ENCODE measurements at regions not wholly inside any gene's neighbourhood (a gene's known extent, or its start where the extent isn't known, plus 50 kb on each side); places are given as distances from the start of the nearest gene placed in this dataset.

DNA sequence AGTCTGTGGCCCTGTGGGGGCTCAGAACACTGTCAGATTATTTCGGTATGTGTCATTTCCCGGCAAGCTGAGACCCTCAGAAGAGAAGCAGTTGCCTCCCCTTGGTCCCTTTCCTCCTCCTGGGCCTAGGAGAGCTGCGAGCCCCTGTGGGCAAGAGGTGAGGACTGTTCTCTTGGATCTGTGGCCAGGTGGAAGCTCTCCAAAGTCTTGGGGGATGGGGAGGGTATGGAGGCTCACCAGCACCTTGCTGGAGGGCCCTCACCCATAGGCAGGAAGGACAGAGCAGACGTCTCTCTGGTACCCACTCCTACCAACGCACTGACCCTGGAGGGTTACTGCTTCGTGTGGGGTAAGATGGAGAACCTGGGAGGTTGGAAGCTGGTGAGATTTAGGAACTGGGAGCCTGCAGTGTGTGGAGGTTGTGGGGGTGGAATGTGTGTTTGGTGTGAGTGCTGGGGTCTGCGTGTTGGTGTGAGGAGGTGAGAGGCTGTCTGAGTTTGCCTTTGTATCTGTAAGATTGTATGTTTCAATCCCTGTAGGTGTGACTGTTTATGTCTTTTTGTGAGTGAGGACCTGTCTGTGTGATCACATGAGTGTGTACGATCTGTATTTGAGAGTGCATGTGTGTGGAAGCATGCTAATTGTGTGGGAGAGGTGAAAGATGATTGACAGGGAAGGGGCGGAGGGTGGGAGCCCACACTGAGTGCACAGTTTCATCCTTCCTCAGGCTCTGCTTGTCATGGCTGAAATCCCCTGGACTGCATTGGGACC, 52.4 kb upstream of the PSD2 start:
- no peak overlapping the region for H3K9ac ChIP-seq (ENCODE audit: low read depth in 1 of 2, low read length in 2 of 2)
- H3K9me3 ChIP-seq (ENCODE audit: control insufficient read depth in 1 of 2, low read length in 2 of 2) = no peaks in the 10 kb centered on the region
- H3K27me3 ChIP-seq (ENCODE audit: control insufficient read depth in 1 of 2, insufficient read depth in 2 of 2, low read length in 2 of 2) = peaks cover 19 to 33% of the 10 kb centered on the region in 2 donors
- no peaks in the 10 kb centered on the region for H3K36me3 ChIP-seq (ENCODE audit: control insufficient read depth in 1 of 2, insufficient read depth in 2 of 2, low read length in 2 of 2)
- H3K4me3 ChIP-seq (ENCODE audit: low read depth in 1 of 2, low read length in 2 of 2) = no peak overlapping the region
- peaks cover 21 to 30% of the 10 kb centered on the region in 2 donors for H3K4me1 ChIP-seq (ENCODE audit: control insufficient read depth in 1 of 2, insufficient read depth in 2 of 2, low read length in 2 of 2)
- H3K27ac ChIP-seq (ENCODE audit: low read depth, low read length) = no peak overlapping the region

DNA sequence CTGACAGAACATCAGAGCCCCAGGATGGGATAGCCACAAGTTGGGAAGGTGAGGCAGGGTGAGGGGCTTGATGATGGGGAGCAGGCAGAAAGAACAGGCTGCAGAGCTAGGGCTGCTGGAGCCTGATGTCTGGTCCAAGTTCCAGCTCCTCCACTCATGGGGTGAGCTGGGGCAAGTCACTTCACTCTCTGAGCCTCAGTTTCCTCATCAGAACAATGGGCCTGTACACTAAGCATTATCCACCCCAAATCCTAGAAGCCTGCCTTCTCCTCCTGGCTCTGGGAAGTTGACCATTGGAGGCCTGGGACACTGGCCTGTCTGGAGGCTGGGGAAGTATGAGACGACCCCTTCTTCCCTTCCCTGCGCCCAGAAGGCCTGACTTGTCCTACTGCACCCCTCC, 51.8 kb upstream of the PSD2 start:
- Histone ChIP-seq H3K4me1 (ENCODE audit: control insufficient read depth in 1 of 2, insufficient read depth in 2 of 2, low read length in 2 of 2) (peaks cover 22 to 31% of the 10 kb centered on the region in 2 donors), H3K4me3 (ENCODE audit: low read depth in 1 of 2, low read length in 2 of 2) (no peak overlapping the region), H3K9me3 (ENCODE audit: control insufficient read depth in 1 of 2, low read length in 2 of 2) (no peaks in the 10 kb centered on the region), H3K27ac (ENCODE audit: low read depth, low read length) (no peak overlapping the region), H3K36me3 (ENCODE audit: control insufficient read depth in 1 of 2, insufficient read depth in 2 of 2, low read length in 2 of 2) (no peaks in the 10 kb centered on the region), H3K9ac (ENCODE audit: low read depth in 1 of 2, low read length in 2 of 2) (no peak overlapping the region), H3K27me3 (ENCODE audit: control insufficient read depth in 1 of 2, insufficient read depth in 2 of 2, low read length in 2 of 2) (peaks cover 24 to 38% of the 10 kb centered on the region in 2 donors)

GRCh38 chr5:139744471-139745131, 51.0 kb upstream of the PSD2 start:
- Histone ChIP-seq H3K27ac (ENCODE audit: low read depth, low read length) (no peak overlapping the region), H3K27me3 (ENCODE audit: control insufficient read depth in 1 of 2, insufficient read depth in 2 of 2, low read length in 2 of 2) (peaks cover 24 to 43% of the 10 kb centered on the region in 2 donors), H3K9me3 (ENCODE audit: control insufficient read depth in 1 of 2, low read length in 2 of 2) (no peaks in the 10 kb centered on the region), H3K4me3 (ENCODE audit: low read depth in 1 of 2, low read length in 2 of 2) (no peak overlapping the region), H3K36me3 (ENCODE audit: control insufficient read depth in 1 of 2, insufficient read depth in 2 of 2, low read length in 2 of 2) (no peaks in the 10 kb centered on the region), H3K9ac (ENCODE audit: low read depth in 1 of 2, low read length in 2 of 2) (no peak overlapping the region), H3K4me1 (ENCODE audit: control insufficient read depth in 1 of 2, insufficient read depth in 2 of 2, low read length in 2 of 2) (peaks cover 22 to 28% of the 10 kb centered on the region in 2 donors)

DNA sequence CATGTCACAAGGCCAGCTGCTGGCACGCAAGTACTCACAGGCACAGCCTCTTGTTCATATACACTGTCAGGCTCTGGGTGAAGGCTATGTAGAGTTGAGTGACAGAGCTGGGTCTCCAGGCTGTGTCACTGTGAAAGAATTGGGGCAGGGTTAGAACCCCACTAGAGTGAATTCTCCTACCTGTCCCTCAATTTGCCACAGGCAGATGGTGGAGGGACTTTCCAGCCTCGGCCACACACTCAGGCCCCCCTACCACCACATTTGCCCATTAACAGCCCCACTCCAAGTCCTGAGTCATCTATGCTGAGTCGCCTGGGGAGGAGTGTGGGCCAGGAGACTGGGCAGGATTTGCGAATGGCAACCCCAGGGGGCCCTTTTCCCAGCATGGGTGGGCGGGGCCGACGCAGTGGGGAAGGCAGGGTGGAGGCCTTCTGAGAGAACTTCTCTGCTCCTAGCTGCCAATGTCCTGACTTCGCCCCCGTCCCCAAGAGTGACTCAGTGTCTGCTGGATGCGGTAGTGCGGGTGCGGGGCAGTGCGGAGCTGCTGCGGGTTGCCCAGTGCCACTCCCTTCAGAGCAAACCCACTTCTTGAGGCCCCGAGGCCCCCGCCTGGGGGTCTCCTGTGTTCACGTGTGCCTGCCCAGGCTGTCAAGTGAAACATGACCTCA, 50.3 kb upstream of the PSD2 start:
- H3K9ac ChIP-seq (ENCODE audit: low read depth in 1 of 2, low read length in 2 of 2) = no peak overlapping the region
- H3K4me3 ChIP-seq (ENCODE audit: low read depth in 1 of 2, low read length in 2 of 2) = no peak overlapping the region
- peaks cover 24 to 43% of the 10 kb centered on the region in 2 donors for H3K27me3 ChIP-seq (ENCODE audit: control insufficient read depth in 1 of 2, insufficient read depth in 2 of 2, low read length in 2 of 2)
- no peak overlapping the region for H3K27ac ChIP-seq (ENCODE audit: low read depth, low read length)
- H3K9me3 ChIP-seq (ENCODE audit: control insufficient read depth in 1 of 2, low read length in 2 of 2) = no peaks in the 10 kb centered on the region
- H3K36me3 ChIP-seq (ENCODE audit: control insufficient read depth in 1 of 2, insufficient read depth in 2 of 2, low read length in 2 of 2) = no peaks in the 10 kb centered on the region
- peaks cover 22 to 28% of the 10 kb centered on the region in 2 donors for H3K4me1 ChIP-seq (ENCODE audit: control insufficient read depth in 1 of 2, insufficient read depth in 2 of 2, low read length in 2 of 2)

DNA sequence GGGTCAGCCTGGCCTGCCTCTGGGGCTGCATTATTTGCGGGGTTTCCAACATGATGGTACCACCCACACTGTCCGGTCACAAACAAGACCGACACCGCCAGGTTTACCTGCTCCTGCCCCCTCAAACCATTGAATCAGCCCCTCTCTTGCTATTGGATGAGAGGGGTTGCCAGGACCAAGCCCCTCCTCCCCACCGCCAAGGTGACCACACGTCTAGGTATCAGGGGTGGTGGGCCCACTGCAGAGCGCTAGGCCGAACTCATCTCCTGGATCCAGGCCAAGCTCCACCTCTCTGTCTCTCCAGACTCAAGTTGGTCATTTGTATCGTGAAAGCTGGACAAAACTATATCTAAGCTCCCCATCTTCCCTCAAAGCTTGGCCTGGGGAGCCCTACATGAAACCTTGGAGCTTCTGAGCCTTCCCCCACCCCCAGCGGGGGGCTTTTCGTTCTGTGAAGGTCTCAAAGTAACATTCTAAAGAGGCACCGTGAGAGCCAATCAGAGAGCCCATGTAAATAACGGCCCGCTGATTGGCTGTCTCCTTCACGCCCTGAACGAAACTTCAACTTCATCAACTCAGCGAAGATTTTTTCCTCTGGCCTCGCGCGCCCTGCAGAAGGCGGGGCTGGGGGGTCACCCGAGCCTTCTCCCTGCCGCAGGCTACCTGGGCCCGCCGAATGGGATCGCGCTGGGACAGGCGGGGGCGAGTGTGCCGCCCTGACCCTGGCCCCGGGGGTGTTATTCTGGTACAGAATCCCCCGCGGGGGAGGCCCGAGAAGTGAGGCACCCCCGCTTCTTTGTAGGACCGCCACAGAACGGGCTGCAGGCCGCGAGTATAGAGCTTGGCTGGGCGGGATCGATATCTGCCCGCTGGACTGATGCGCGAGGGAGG, 49.6 kb upstream of the PSD2 start:
- Histone ChIP-seq H3K9ac (ENCODE audit: low read depth in 1 of 2, low read length in 2 of 2) (no peak overlapping the region), H3K27ac (ENCODE audit: low read depth, low read length) (no peak overlapping the region), H3K9me3 (ENCODE audit: control insufficient read depth in 1 of 2, low read length in 2 of 2) (no peaks in the 10 kb centered on the region), H3K4me3 (ENCODE audit: low read depth in 1 of 2, low read length in 2 of 2) (peak overlapping the region; percentile 60 to 65), H3K4me1 (ENCODE audit: control insufficient read depth in 1 of 2, insufficient read depth in 2 of 2, low read length in 2 of 2) (peaks cover 22 to 28% of the 10 kb centered on the region in 2 donors), H3K27me3 (ENCODE audit: control insufficient read depth in 1 of 2, insufficient read depth in 2 of 2, low read length in 2 of 2) (peaks cover 24 to 43% of the 10 kb centered on the region in 2 donors), H3K36me3 (ENCODE audit: control insufficient read depth in 1 of 2, insufficient read depth in 2 of 2, low read length in 2 of 2) (no peaks in the 10 kb centered on the region)

Measured in duodenal mucosa (tissue), 2 donors.